PFSK-1 (cell line): ENCODE measurements at regions not wholly inside any gene's neighbourhood (a gene's known extent, or its start where the extent isn't known, plus 50 kb on each side); places are given as distances from the start of the nearest gene placed in this dataset.

Source experiments
- FOXP2 ChIP-seq: optimal IDR thresholded peaks from 2 replicates; pipeline ENCODE3; 2011; ENCODE audit warnings: borderline replicate concordance, control low read depth, inconsistent platforms; ENCODE audit not compliant: insufficient read depth; ENCODE audit errors: extremely low read length, extremely low read depth
- POLR2AphosphoS5 ChIP-seq: IDR thresholded peaks from 2 replicates; pipeline ENCODE4 v1.6.1; 2012; ENCODE audit warnings: low read depth, mild to moderate bottlenecking, control low read depth, low read length, moderate library complexity
- SIN3A ChIP-seq: IDR thresholded peaks from 2 replicates; pipeline ENCODE4 v1.6.1; 2012; ENCODE audit warnings: mild to moderate bottlenecking, low read length, moderate library complexity, borderline replicate concordance; ENCODE audit not compliant: insufficient read depth
- TAF1 ChIP-seq: IDR thresholded peaks from 2 replicates; pipeline ENCODE4 v1.6.1; 2012; ENCODE audit warnings: low read length, control low read depth, borderline replicate concordance; ENCODE audit not compliant: insufficient read depth
- TF ChIP-seq, protein P1 (sequence below), 2 experiments: IDR thresholded peaks; 2 replicates each; pipeline versions ENCODE4 v1.6.1 to v1.8.0; 2011 to 2012; ENCODE audit warnings: low read depth in 2 of 2, low read length in 2 of 2, control low read depth in 1 of 2, inconsistent platforms in 1 of 2, mild to moderate bottlenecking in 1 of 2, moderate library complexity in 1 of 2; ENCODE audit not compliant: insufficient read depth in 1 of 2

DNA sequence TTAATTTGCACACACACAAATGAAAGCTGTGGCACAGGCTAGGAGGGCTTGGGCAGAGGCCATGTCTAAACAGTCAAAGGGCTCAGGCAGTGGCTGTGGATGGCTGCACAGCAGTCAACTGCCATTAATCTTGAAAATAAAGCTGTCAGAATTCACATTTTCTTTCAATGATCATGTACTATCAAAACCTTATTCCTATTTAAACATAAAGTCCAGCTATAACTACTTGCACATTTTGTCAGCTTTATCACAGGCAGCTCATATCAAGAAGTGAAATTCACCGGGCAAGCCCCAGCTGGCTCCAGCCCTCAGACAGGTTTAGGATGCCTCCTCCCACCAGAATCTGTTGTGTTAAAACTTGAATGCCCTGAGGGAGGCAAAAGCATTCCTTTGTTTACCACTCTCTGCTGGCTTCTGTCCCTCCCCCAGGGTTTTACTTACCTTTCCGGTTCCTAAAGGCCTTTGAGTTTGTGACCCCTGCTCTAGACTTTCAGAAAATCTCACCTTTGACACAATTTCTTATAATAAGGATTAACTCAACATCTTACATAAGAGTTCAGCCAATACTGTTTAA is 54.9 kb upstream of the GRAMD2B start:
- TF ChIP-seq, protein P1, sequence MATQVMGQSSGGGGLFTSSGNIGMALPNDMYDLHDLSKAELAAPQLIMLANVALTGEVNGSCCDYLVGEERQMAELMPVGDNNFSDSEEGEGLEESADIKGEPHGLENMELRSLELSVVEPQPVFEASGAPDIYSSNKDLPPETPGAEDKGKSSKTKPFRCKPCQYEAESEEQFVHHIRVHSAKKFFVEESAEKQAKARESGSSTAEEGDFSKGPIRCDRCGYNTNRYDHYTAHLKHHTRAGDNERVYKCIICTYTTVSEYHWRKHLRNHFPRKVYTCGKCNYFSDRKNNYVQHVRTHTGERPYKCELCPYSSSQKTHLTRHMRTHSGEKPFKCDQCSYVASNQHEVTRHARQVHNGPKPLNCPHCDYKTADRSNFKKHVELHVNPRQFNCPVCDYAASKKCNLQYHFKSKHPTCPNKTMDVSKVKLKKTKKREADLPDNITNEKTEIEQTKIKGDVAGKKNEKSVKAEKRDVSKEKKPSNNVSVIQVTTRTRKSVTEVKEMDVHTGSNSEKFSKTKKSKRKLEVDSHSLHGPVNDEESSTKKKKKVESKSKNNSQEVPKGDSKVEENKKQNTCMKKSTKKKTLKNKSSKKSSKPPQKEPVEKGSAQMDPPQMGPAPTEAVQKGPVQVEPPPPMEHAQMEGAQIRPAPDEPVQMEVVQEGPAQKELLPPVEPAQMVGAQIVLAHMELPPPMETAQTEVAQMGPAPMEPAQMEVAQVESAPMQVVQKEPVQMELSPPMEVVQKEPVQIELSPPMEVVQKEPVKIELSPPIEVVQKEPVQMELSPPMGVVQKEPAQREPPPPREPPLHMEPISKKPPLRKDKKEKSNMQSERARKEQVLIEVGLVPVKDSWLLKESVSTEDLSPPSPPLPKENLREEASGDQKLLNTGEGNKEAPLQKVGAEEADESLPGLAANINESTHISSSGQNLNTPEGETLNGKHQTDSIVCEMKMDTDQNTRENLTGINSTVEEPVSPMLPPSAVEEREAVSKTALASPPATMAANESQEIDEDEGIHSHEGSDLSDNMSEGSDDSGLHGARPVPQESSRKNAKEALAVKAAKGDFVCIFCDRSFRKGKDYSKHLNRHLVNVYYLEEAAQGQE (IDR thresholded peaks at IDR 0.05; ENCODE audit: insufficient read depth in 1 of 2, low read depth in 2 of 2, low read length in 2 of 2) = no peak
- TF ChIP-seq TAF1 (no peak), SIN3A (no peak), POLR2AphosphoS5 (no peak), FOXP2 (no peak)
